Activated CD8-positive, alpha-beta memory T cell treated with anti-CD3 and anti-CD28 coated beads for 4 hours (primary cell): ENCODE measurements at regions not wholly inside any gene's neighbourhood (a gene's known extent, or its start where the extent isn't known, plus 50 kb on each side); places are given as distances from the start of the nearest gene placed in this dataset.

Experiments
- DNase-seq, 2 donors: peaks; one replicate each; pipeline ENCODE4 v3.0.0-alpha.2; 2020; ENCODE audit warnings: low read depth in 2 of 2

GRCh38 chr1:222290866-222291265 lies 257.0 kb downstream of the HHIPL2 start:
- no peak for DNase-seq

- no peak for DNase-seq
These were observed 259.9 kb downstream of the HHIPL2 start for GRCh38 chr1:222288053-222288452.

DNA sequence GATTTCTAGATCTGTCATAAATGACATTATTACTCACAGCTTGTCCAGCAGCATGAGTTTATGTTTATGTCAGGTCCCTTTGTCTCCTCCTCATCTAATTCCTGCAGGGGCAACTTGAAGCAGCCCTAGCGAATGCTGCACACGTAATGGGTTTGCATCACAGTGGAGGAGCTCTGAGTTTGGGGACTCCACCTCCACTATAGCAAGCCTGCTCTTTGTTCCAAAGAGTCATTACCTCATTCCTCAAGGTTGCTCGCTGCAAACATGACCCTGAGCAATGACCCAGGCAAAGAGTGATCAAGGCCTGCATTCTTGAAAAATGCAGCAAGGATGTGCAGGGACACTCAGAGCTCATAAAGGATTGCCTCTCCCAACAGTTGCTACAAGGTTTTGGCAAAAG lies 261.9 kb downstream of the HHIPL2 start:
- no peak for DNase-seq

DNA sequence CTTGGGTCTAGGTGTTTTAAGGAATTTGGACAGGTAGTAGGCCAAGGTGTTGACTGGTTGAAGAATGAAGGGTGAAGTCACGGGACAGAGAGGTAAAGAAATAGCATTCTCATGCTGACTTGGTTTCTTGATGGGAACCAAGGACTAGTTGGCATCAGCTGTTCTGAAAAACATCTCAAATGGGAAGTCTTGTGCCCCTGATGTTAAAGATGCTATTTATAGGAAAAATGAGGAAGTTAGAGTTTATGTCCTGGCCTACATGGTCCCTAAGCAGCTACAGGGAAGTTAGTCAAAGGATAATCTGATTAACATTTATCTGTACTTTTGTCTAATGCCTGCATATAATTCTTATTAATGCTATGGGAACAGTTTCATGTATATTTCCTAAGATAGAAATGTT lies 262.4 kb downstream of the HHIPL2 start:
- DNase-seq, result no peak

DNA sequence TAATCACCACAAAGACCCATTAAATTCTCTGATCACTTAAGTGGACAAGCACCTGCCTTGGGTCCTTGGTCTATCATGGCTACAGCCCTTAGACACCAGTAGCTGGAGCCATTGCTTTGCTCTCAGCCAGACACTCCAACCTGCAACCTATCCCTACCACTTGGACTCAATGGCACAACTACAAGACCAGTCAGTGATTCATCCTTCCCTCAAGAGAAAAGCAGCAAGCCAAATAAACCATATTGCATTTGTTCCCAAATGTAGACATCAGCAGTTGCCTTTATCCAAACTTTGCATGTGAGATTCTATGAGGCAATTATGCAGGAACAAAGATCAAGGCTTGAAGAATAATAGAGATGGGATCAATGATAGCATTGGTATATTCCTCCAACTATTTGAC lies 263.4 kb downstream of the HHIPL2 start:
- DNase-seq, result no peak

DNA sequence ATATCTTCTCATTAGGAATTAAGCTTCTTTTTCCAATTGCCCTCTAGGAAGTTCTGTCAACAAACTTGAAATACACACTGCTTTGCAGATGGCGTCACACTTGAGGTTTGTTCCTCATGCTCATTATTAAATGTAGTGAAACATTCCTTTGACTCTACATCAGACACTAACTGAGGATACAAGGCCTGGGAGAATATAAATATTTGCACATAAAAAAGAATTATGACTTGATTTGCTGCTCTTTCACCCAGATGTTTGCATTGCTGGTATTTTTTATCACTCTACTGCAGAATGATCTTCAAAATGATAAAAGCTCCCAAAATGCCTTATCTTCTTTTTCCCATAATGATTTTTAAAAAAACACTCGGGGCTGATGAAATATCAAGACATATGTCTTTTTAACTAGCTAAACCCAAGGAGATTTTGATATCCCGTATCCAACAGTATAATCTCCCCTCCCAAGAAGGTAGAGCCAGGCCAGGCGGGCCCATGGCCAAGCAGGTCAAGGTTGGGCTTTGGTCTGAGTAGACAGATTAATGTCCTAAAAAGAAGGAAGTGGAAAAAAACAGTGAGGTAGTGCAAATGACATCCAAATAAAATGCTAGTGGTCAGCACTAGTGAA lies 264.6 kb downstream of the HHIPL2 start:
- no peak for DNase-seq

GRCh38 chr1:222279591-222279990 lies 268.3 kb downstream of the HHIPL2 start:
- DNase-seq, result no peak

GRCh38 chr1:222278501-222278900 lies 269.4 kb downstream of the HHIPL2 start:
- no peak for DNase-seq

DNA sequence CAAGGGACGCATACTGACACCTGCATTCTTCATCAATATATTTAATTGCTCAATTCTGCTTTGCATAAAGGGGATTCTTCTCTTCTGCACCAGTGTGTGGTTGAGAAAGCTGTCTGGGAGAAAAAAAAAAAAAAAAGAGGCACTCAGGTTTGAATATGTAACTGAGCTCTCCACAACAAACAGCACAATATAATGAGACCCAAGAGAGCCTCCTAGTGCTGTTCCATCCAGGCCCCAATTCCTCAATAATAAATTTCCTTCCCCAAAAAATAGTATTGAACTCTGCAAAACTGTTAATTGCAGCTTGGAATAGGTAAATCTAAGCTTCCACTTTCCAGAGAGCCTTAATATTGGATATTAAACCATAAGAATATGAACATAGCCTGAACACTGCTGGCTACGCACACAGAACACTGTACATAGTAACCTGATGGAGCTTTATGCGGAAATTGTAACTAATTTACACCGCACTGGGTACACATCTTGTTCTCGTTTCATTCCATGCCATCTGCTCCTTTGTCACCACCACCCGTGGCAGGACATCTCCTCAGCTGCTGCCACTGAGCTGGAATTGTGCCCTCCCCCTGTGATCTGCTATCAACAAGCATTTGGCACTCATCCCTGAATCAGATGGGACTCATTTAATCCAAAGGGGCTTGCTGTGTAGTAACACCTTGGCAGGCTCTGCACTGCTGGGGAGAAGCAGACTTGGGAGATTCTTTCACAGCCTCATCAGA lies 272.0 kb downstream of the HHIPL2 start:
- DNase-seq, result no peak

- no peak for DNase-seq
These were observed 272.7 kb downstream of the HHIPL2 start for GRCh38 chr1:222275001-222275728.

GRCh38 chr1:222266223-222267196 lies 281.4 kb downstream of the HHIPL2 start:
- DNase-seq, result no peak

DNA sequence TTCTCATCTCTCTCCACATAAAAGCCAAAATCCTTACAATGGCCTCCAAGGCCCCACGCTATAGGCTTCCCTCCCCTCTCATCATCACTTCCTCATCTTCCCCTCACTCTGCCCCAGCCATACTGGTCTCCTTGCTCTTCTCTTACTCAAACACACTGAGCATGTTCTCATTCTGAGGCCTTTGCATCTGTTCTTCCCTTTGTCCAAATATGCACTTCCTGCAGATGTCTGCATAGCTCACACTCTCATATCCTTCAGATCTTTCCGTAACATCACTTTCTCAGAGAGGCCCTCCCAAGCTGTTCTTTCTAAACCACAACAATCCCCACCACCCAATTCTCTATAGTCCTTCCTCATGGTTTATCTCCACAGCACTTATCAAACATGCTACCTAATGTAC lies 284.1 kb downstream of the HHIPL2 start:
- no peak for DNase-seq

- no peak for DNase-seq
These were observed 290.9 kb downstream of the HHIPL2 start for GRCh38 chr1:222257027-222257426.

- DNase-seq, result no peak
These were observed 291.8 kb downstream of the HHIPL2 start for GRCh38 chr1:222256058-222256457.

- DNase-seq, result no peak
These were observed 295.1 kb downstream of the HHIPL2 start for GRCh38 chr1:222252788-222253187.

GRCh38 chr1:222251847-222252246 lies 296.1 kb downstream of the HHIPL2 start:
- no peak for DNase-seq

DNA sequence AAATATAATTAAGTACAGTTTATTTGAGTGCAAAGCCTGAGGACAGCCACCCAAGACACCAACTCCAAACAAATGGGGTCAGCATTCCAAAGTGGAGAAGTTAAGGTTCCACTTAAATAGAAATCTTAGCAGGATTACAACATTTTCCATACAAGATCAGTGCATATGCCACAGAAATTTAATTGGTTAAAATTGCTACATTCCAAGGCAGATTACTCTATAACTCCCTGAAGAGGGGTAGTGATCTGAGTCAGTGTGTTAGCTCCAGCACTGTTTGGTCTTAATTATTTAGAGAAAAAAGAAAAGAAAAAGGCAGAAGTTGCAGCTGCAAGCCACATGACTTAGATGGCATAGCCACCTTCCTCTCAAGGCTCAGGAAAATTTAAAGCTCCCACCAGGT lies 297.5 kb downstream of the HHIPL2 start:
- no peak for DNase-seq

DNA sequence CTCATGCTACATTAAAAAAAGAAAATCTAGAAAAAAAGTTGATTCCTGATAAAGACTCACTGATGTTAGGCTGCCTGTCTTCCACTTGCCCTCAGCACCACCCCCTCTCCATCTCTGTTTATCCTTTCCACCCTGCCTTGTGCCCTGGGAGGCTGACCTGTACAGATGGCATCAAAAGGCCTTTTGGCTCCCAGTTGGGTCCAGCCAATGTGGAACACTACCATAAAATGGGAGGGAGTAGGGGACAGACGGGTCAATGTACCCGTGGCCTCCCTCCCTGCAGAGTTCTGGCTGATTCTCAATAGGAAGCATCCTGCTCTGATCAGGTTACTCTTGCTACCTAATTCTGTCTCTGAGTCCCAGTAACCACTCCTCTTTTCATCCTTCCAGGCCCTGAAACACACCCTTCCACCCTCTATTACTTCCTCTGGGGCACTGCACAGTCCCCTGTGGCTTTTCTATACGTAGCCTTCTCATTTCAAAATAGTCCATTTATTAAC lies 300.0 kb downstream of the HHIPL2 start:
- no peak for DNase-seq

- no peak for DNase-seq
These were observed 300.8 kb downstream of the HHIPL2 start for GRCh38 chr1:222247081-222247480.

DNA sequence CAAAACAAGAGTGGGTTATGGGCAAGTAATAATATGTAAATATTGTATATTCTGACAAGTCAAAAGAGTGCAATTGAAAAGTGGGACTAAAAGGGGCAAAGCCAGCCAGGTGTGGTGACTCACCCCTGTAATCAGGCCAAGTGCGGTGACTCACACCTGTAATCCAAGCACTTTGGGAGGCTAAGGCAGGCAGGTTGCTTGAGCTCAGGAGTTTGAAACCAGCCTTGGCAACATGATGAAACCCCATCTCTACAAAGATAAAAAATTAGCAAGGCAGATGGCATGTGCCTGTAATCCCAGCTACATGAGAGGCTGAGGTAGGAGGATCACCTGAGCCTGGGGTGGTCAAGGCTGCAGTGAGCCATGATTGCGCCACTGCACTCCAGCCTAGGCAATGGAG lies 304.0 kb downstream of the HHIPL2 start:
- no peak for DNase-seq

- no peak for DNase-seq
These were observed 305.4 kb downstream of the HHIPL2 start for GRCh38 chr1:222242492-222242891.

- no peak for DNase-seq
These were observed 306.5 kb downstream of the HHIPL2 start for GRCh38 chr1:222241410-222241809.
